HG02884 (cell line): ENCODE measurements at regions not wholly inside any gene's neighbourhood (a gene's known extent, or its start where the extent isn't known, plus 50 kb on each side); places are given as distances from the start of the nearest gene placed in this dataset.

Experiments used
- ATAC-seq: cut with Tn5 transposase; IDR thresholded peaks from one replicate; pipeline ENCODE4 v1.9.1; 2021; ENCODE audit warnings: mild to moderate bottlenecking, moderate library complexity; ENCODE audit not compliant: unreplicated experiment

DNA sequence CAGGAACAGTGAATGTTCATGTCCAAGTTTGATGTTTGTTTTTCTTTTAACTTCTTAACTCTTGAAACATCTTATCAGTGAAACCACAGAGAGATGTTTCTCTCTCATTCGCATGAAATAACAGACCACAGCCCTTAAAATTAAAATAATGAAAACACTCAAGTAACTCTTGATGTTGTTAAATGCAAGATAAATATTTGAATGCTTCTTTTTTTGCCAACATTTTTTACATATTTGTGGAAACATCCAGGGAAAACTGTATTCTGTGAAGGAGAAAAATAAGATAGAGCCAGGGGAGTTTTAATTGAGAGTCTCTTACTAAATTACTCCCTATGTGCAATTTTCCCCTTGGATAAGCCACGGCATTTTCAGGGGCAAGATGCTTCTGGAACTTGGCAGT, 361.8 kb upstream of the MGMT start:
- ATAC-seq: no peak

DNA sequence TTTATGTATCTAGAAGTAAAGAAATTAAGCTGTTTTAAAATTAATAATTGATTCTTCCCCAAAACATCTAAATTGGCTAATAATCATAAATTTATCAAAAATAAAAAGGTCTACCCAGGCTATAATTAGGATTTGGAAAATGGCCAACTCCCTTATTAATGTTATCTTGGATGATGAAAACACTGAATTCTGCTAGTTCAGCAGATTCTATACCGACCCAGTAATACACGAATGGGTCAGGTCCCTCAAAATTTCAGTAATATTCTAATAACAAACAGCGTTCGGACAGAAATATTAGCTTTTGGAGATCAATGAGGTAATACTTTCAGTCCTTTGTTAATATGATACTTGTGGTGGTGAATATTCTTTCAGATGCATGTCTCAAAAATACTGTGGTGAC, 360.7 kb upstream of the MGMT start:
- no peak for ATAC-seq

DNA sequence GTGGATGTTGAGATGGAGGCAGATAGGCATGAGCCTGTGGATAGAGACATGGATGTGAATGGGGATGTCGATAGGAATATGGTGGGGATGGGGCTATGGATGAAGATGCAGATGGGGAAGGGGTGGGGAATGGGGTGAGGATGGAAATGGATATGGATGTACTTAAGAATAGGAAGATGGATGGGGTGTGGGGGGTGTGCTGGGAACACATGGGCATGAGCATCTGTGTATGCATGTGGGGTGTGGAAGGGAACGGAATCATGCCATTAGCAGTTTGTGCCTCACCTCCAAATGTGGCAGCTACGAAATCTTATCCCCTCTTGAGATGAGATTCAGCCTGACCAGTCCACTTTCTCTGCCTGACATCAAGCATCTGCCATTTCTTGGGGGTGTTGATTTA, 359.5 kb upstream of the MGMT start:
- ATAC-seq: no peak

- ATAC-seq: no peak
Measured at GRCh38 chr10:129108378-129108777, 358.7 kb upstream of the MGMT start.

- no peak for ATAC-seq
Measured at GRCh38 chr10:129108994-129109393, 358.0 kb upstream of the MGMT start.

DNA sequence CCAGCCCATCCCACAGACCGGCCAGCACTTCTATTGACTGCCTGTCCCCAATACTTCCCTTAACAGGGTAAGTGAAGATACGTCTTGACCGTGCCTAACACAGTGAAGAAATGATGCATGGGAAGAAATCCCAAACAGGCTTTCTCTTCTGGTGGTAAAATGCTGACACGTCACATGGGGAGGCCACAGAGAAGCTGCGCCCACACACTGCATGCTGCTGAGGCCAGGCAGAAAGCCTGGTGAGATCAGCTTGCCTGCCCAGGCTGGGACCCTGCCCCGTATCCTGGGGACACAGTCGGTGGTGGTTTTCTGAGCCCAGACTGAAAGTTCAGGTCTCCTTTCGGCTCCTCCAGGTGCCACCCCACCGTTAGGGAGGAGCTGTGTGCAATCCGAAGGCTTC, 356.3 kb upstream of the MGMT start:
- no peak for ATAC-seq

- ATAC-seq: no peak
Measured at GRCh38 chr10:129111922-129112321, 355.1 kb upstream of the MGMT start.

- ATAC-seq: no peak
Measured at GRCh38 chr10:129114588-129114987, 352.5 kb upstream of the MGMT start.

- no peak for ATAC-seq
Measured at GRCh38 chr10:129116371-129116770, 350.7 kb upstream of the MGMT start.

DNA sequence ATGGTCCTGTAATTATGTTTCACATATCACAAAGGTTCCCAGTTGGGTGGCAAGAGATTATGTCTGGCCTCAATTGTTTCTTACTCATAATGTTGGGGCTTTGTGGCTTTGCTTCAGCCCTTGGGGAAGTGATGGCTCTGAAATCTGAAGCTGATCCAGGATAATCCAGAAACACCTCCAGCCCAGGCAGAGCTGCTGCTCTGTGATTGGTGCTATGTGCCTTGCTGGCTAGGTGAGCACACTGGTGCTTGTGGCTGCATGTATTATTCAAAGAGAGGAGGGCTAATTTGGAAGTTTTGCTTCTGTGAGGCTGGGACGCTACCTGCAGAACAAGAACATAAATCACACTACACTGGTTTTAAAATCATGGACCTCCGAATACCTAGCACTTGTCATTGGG, 346.6 kb upstream of the MGMT start:
- ATAC-seq: no peak

DNA sequence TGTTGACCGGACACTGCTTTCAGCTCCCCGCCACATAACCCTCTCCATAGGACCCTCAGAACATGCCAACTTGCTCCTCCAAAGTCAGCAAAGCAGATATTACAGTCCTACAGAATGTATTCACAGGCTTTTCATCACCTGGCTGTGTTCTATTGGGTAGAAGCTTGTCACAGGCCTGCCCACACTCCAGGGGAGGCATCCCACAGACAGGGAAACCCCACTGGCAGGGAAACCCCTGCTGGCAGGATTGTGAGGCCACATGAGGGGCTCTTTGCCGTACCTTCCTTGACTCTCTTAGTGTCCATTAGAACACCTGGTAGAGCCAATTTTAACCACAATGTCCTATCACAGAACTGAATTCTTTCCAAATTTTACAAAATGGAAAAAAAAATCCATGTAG, 344.2 kb upstream of the MGMT start:
- no peak for ATAC-seq

GRCh38 chr10:129123428-129123827, 343.6 kb upstream of the MGMT start:
- ATAC-seq: no peak

DNA sequence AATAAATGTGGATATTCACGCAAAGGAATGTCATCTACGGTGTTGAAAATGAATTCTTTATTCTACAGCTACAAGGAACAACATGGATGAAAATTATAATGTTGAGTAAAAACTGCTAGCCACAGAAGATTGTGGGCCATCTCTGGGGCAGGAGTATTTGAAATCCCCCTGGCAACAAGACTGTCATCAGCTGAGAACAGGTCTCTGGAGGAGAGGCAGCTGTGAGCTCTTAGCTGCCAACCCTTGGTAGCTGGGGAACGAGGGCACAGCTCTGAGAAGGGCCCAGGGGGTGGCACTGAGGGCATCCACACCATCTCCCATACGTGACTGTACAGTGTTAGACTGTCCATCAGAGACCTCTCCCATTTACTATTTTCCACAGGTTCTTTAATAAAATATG, 340.1 kb upstream of the MGMT start:
- ATAC-seq: no peak

DNA sequence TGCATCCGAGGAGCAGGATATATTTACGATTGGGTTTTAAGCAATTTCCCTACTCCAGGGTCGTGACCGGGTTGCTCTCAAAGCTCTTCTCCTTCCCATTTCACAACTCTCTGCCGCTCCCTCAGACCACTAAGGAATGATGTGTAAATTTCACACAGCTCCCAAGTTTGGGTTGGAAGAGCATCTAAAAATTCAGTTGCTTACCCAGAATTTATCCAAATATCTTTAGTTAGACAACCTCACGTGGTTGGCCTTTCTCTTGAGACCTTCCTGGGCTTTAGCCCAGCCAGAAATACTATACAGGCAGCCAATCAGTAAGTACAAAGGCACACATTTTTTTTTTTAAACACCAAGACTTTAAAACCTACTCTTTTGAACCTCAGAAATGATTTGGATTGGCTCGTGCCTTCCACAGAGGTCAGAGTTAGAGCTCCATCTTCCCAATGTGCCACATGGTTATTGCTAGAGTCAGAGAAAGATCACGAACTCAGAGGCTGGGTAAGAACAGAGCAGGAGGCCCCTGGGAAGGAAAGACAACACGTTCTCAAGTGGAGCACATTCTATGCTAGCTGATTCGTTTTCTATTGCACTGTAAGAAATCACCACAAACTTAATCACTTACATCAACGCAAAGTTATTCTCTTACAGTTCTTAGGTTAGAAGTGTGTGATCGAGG, 335.4 kb upstream of the MGMT start:
- ATAC-seq: no peak

- no peak for ATAC-seq
Measured at GRCh38 chr10:129133856-129134255, 333.2 kb upstream of the MGMT start.

GRCh38 chr10:129134371-129134770, 332.7 kb upstream of the MGMT start:
- ATAC-seq: no peak

GRCh38 chr10:129135624-129136023, 331.4 kb upstream of the MGMT start:
- ATAC-seq: no peak

DNA sequence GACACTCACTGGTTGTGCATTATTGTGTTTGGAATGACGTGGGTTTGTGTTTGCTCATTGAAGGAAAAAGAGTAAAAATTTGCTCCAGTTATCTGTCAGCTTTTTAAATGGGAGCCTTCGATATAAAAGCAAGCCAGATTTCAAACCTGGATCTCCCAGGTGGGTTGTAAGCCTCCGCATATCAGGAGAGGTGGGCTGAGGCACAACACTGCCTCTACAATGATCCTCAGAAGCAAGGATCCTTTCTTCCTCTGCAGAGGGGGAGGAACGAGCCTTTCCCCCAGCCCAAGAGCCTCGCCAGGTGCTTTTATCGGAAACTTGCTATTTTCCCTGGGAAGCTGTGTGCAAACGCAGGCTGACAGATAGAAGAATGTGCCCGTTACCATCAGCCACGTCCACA, 331.0 kb upstream of the MGMT start:
- ATAC-seq: no peak

DNA sequence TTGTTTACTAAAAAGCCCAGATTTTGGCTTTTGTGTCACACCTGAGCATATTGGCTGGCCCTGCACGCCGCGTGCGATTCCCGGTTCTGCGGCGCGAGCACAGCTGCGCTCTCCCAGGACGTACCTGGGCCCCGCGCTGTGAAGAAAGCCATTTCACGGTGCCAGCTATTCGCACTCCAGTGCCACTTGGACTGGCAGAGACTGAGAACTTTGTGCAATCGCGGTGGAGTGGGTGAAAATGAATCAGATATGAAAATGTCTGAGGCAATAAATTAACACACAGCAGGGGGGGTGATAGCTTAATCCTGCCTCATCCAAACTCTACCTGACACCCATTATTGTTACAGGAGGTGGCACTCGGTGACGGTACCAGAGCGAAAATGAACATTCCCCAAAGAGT, 330.1 kb upstream of the MGMT start:
- ATAC-seq: no peak

GRCh38 chr10:129140921-129141885, 325.8 kb upstream of the MGMT start:
- no peak for ATAC-seq

- ATAC-seq: no peak
Measured at GRCh38 chr10:129151281-129151680, 315.8 kb upstream of the MGMT start.

DNA sequence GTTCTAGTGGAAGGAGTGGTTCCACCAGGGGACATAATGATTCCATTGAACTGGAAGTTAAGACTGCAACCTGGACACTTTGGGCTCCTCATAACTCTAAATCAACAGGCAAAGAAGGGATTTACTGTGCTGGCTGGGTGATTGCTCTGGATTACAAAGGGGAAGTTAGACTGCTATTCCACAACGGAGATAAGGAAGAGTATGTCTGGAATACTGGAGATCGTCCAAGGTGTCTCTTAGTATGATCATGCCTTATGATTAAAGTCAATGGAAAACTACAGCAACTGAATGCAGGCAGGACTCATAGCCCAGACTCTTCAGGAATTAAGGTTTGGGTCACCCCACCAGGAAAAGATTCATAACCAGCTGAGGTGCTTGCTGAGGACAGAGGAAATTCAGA, 310.6 kb upstream of the MGMT start:
- ATAC-seq: no peak
